Transverse colon (tissue), 4 donors: ENCODE measurements at regions not wholly inside any gene's neighbourhood (a gene's known extent, or its start where the extent isn't known, plus 50 kb on each side); places are given as distances from the start of the nearest gene placed in this dataset.

Experiments
- EP300 ChIP-seq: sonication (generic); formaldehyde crosslinking; IDR thresholded peaks from one replicate; pipeline ENCODE4 v1.6.1; 2017; ENCODE audit warnings: antibody characterized with exemption, low read depth
- POLR2AphosphoS5 ChIP-seq, 3 donors: sonication (generic); formaldehyde crosslinking; IDR thresholded peaks; one replicate each; pipeline ENCODE4 v1.6.1; 2016; ENCODE audit warnings: antibody characterized with exemption in 3 of 3
- TF ChIP-seq, protein P1 (sequence below), 5 experiments: fragments of 200-600 bp in 3 of 5; fragments of 450-650 bp in 2 of 5; sonication (generic) in 3 of 5; IDR thresholded peaks; 1 replicate in 2 of 5; 2 replicates in 3 of 5; pipeline ENCODE4 v1.5.1; 2016 to 2017; ENCODE audit warnings: antibody characterized with exemption in 5 of 5, inconsistent platforms in 3 of 5, mild to moderate bottlenecking in 2 of 5, moderate library complexity in 1 of 5

DNA sequence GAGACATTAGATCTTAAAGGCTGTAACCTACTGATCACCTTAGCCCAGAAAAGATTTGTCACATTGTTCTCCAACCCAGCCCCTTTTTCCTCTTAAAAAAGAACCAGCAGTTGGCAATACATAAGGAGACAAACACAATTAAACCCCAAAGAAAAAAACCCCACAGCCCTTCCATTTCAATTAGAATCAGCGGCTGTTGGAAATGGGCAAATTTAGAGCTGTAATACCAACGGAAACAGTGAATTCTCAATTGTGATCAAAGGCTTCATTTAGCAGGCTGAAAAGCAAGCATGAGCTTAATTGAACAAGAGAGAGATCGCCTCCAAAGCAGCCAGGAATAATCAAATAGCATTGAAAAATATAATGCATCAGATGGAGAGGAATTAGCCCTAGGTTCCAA, 153.6 kb downstream of the FAM114A2 start:
- TF ChIP-seq, protein P1, sequence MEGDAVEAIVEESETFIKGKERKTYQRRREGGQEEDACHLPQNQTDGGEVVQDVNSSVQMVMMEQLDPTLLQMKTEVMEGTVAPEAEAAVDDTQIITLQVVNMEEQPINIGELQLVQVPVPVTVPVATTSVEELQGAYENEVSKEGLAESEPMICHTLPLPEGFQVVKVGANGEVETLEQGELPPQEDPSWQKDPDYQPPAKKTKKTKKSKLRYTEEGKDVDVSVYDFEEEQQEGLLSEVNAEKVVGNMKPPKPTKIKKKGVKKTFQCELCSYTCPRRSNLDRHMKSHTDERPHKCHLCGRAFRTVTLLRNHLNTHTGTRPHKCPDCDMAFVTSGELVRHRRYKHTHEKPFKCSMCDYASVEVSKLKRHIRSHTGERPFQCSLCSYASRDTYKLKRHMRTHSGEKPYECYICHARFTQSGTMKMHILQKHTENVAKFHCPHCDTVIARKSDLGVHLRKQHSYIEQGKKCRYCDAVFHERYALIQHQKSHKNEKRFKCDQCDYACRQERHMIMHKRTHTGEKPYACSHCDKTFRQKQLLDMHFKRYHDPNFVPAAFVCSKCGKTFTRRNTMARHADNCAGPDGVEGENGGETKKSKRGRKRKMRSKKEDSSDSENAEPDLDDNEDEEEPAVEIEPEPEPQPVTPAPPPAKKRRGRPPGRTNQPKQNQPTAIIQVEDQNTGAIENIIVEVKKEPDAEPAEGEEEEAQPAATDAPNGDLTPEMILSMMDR (IDR thresholded peaks at IDR 0.05), result no peak
- TF ChIP-seq EP300, result no peak
- TF ChIP-seq POLR2AphosphoS5 (IDR thresholded peaks at IDR 0.05), result no peak
